ENCODE measurements at regions not wholly inside any gene's neighbourhood (a gene's known extent, or its start where the extent isn't known, plus 50 kb on each side); places are given as distances from the start of the nearest gene placed in this dataset.

DNA sequence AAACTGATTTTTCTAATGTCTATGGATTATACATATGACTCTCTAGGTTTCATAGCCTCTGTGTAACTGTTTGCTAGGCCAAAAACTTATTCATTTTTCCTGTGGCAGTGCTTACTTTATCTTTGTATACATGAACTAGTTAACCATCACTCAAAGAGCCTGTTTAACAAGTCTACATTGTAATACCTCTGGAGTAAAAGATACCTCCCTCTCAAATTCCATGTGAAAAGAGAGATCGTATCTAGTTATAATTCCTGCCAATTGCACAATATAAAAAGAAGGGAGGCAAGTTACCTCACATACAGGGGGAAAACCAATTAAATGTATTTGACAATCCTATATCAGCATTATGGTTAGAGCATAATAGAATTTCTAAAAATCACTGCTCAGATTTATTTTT, 271.9 kb upstream of the ST8SIA4 start:
- TF ChIP-seq EZH2 (IDR thresholded peaks at IDR 0.05; ENCODE audit: insufficient read depth, poor library complexity, severe bottlenecking), result no peak
- no peak for TF ChIP-seq EZH2phosphoT487 (IDR thresholded peaks at IDR 0.05; ENCODE audit: insufficient read depth, low read depth)

Measured in GM23248 (cell line).